ENCODE measurements at regions not wholly inside any gene's neighbourhood (a gene's known extent, or its start where the extent isn't known, plus 50 kb on each side); places are given as distances from the start of the nearest gene placed in this dataset.
"Not testable (repeated sequence)": the region's sequence is repeated elsewhere in the genome, so short reads cannot be mapped to it uniquely, and the experiment has no call there.

- DNase-seq = no peak
Observed at GRCh38 chr1:3992746-3993145, 92.7 kb upstream of the C1orf174 start.

GRCh38 chr1:3993619-3994375, 93.7 kb upstream of the C1orf174 start:
- no peak for DNase-seq

- no peak for DNase-seq
Observed at GRCh38 chr1:3995141-3995780, 95.2 kb upstream of the C1orf174 start.

GRCh38 chr1:3996846-3997705, 97.0 kb upstream of the C1orf174 start:
- no peak for DNase-seq

GRCh38 chr1:3998086-3998485, 98.0 kb upstream of the C1orf174 start:
- no peak for DNase-seq

GRCh38 chr1:3999514-3999913, 99.4 kb upstream of the C1orf174 start:
- DNase-seq = not testable (repeated sequence)

GRCh38 chr1:3999941-4000735, 100.1 kb upstream of the C1orf174 start:
- DNase-seq = no peak

- DNase-seq = no peak
Observed at GRCh38 chr1:4000811-4001251, 100.8 kb upstream of the C1orf174 start.

GRCh38 chr1:4001461-4001860, 101.4 kb upstream of the C1orf174 start:
- DNase-seq = no peak

- DNase-seq = no peak
Observed at GRCh38 chr1:4002061-4002521, 102.0 kb upstream of the C1orf174 start.

- DNase-seq = no peak
Observed at GRCh38 chr1:4002741-4003140, 102.7 kb upstream of the C1orf174 start.

GRCh38 chr1:4003846-4004505, 103.9 kb upstream of the C1orf174 start:
- DNase-seq = no peak

GRCh38 chr1:4004635-4005430, 104.8 kb upstream of the C1orf174 start:
- no peak for DNase-seq

GRCh38 chr1:4005431-4005830, 105.4 kb upstream of the C1orf174 start:
- no peak for DNase-seq

GRCh38 chr1:4006676-4007374, 106.8 kb upstream of the C1orf174 start:
- DNase-seq = no peak

GRCh38 chr1:4010284-4010683, 110.2 kb upstream of the C1orf174 start:
- no peak for DNase-seq

GRCh38 chr1:4010814-4011605, 110.9 kb upstream of the C1orf174 start:
- no peak for DNase-seq

GRCh38 chr1:4016351-4017130, 116.5 kb upstream of the C1orf174 start:
- no peak for DNase-seq

Measured in activated CD4-positive, alpha-beta T cell treated with anti-CD3 and anti-CD28 coated beads, Interleukin-2, amount 50 U/mL, for 48 hours (primary cell).